ENCODE measurements at regions not wholly inside any gene's neighbourhood (a gene's known extent, or its start where the extent isn't known, plus 50 kb on each side); places are given as distances from the start of the nearest gene placed in this dataset.

- no peaks in the 10 kb centered on the region for H3K4me1 ChIP-seq (ENCODE audit: control insufficient read depth, insufficient read depth, low read length)
- Mint-ChIP-seq H3K36me3 (ENCODE audit: low read depth) (no peaks in the 10 kb centered on the region), H3K27ac (no peak overlapping the region), H3K4me1 (no peaks in the 10 kb centered on the region), H3K27me3 (ENCODE audit: insufficient read depth) (peaks cover 2% of the 10 kb centered on the region), H3K9me3 (no peaks in the 10 kb centered on the region), H3K4me3 (no peak overlapping the region)
- no peak overlapping the region for H3K27ac ChIP-seq (ENCODE audit: low read depth, low read length)
- WGBS, 2 experiments (ENCODE audit: insufficient coverage in 1 of 2, insufficient read length in 1 of 2), result 83 to 89% methylated on average over 2 of the region's 3 CpGs
- TF ChIP-seq, protein P1, sequence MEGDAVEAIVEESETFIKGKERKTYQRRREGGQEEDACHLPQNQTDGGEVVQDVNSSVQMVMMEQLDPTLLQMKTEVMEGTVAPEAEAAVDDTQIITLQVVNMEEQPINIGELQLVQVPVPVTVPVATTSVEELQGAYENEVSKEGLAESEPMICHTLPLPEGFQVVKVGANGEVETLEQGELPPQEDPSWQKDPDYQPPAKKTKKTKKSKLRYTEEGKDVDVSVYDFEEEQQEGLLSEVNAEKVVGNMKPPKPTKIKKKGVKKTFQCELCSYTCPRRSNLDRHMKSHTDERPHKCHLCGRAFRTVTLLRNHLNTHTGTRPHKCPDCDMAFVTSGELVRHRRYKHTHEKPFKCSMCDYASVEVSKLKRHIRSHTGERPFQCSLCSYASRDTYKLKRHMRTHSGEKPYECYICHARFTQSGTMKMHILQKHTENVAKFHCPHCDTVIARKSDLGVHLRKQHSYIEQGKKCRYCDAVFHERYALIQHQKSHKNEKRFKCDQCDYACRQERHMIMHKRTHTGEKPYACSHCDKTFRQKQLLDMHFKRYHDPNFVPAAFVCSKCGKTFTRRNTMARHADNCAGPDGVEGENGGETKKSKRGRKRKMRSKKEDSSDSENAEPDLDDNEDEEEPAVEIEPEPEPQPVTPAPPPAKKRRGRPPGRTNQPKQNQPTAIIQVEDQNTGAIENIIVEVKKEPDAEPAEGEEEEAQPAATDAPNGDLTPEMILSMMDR (conservative IDR thresholded peaks at IDR 0.05), result no peak
- no peaks in the 10 kb centered on the region for H3K36me3 ChIP-seq (ENCODE audit: control insufficient read depth, insufficient read depth, low read length)
- no peak overlapping the region for H3K4me3 ChIP-seq (ENCODE audit: low read length)
- no peaks in the 10 kb centered on the region for H3K9me3 ChIP-seq (ENCODE audit: control insufficient read depth, low read length)
- H3K9ac ChIP-seq (ENCODE audit: extremely low read depth, low read length, poor library complexity, severe bottlenecking), result no peak overlapping the region
- no peak for DNase-seq
- no peaks in the 10 kb centered on the region for H3K27me3 ChIP-seq (ENCODE audit: control insufficient read depth, insufficient read depth, low read length, poor library complexity, severe bottlenecking)
These were observed 404.9 kb upstream of the ADAMTS16 start for GRCh38 chr5:4735261-4735660.

- H3K27me3 ChIP-seq (ENCODE audit: control insufficient read depth, insufficient read depth, low read length, poor library complexity, severe bottlenecking), result no peaks in the 10 kb centered on the region
- no peak overlapping the region for H3K9ac ChIP-seq (ENCODE audit: extremely low read depth, low read length, poor library complexity, severe bottlenecking)
- 91% methylated on average over 1 of the region's 1 CpG; no CpG with 5 or more reads in 1 of the 2 experiments for WGBS, 2 experiments (ENCODE audit: insufficient coverage in 1 of 2, insufficient read length in 1 of 2)
- no peak overlapping the region for H3K27ac Mint-ChIP-seq
- H3K36me3 Mint-ChIP-seq (ENCODE audit: low read depth), result no peaks in the 10 kb centered on the region
- no peak overlapping the region for H3K27ac ChIP-seq (ENCODE audit: low read depth, low read length)
- H3K27me3 Mint-ChIP-seq (ENCODE audit: insufficient read depth), result no peaks in the 10 kb centered on the region
- TF ChIP-seq, protein P1 (conservative IDR thresholded peaks at IDR 0.05), result no peak
- DNase-seq, result no peak
- H3K4me1 ChIP-seq (ENCODE audit: control insufficient read depth, insufficient read depth, low read length), result no peaks in the 10 kb centered on the region
- H3K9me3 Mint-ChIP-seq, result no peaks in the 10 kb centered on the region
- H3K4me3 ChIP-seq (ENCODE audit: low read length), result no peak overlapping the region
- H3K36me3 ChIP-seq (ENCODE audit: control insufficient read depth, insufficient read depth, low read length), result no peaks in the 10 kb centered on the region
- no peaks in the 10 kb centered on the region for H3K4me1 Mint-ChIP-seq
- no peak overlapping the region for H3K4me3 Mint-ChIP-seq
- no peaks in the 10 kb centered on the region for H3K9me3 ChIP-seq (ENCODE audit: control insufficient read depth, low read length)
These were observed 402.3 kb upstream of the ADAMTS16 start for GRCh38 chr5:4737868-4738267.

- H3K27ac Mint-ChIP-seq, result no peak overlapping the region
- H3K36me3 Mint-ChIP-seq (ENCODE audit: low read depth), result no peaks in the 10 kb centered on the region
- H3K27me3 Mint-ChIP-seq (ENCODE audit: insufficient read depth), result no peaks in the 10 kb centered on the region
- no peak overlapping the region for H3K27ac ChIP-seq (ENCODE audit: low read depth, low read length)
- no peaks in the 10 kb centered on the region for H3K9me3 Mint-ChIP-seq
- H3K27me3 ChIP-seq (ENCODE audit: control insufficient read depth, insufficient read depth, low read length, poor library complexity, severe bottlenecking), result no peaks in the 10 kb centered on the region
- 84 to 88% methylated on average over 2 of the region's 2 CpGs for WGBS, 2 experiments (ENCODE audit: insufficient coverage in 1 of 2, insufficient read length in 1 of 2)
- TF ChIP-seq, protein P1 (conservative IDR thresholded peaks at IDR 0.05), result no peak
- H3K4me1 Mint-ChIP-seq, result no peaks in the 10 kb centered on the region
- H3K4me1 ChIP-seq (ENCODE audit: control insufficient read depth, insufficient read depth, low read length), result no peaks in the 10 kb centered on the region
- no peak overlapping the region for H3K4me3 Mint-ChIP-seq
- H3K9ac ChIP-seq (ENCODE audit: extremely low read depth, low read length, poor library complexity, severe bottlenecking), result no peak overlapping the region
- no peak overlapping the region for H3K4me3 ChIP-seq (ENCODE audit: low read length)
- H3K36me3 ChIP-seq (ENCODE audit: control insufficient read depth, insufficient read depth, low read length), result no peaks in the 10 kb centered on the region
- no peaks in the 10 kb centered on the region for H3K9me3 ChIP-seq (ENCODE audit: control insufficient read depth, low read length)
- DNase-seq, result no peak
These were observed 401.8 kb upstream of the ADAMTS16 start for GRCh38 chr5:4738298-4738697.

Data from endodermal cell (in vitro differentiated cells).